GM23248 (cell line): ENCODE measurements at regions not wholly inside any gene's neighbourhood (a gene's known extent, or its start where the extent isn't known, plus 50 kb on each side); places are given as distances from the start of the nearest gene placed in this dataset.

ENCODE experiments used
- DNase-seq: peaks from one replicate; pipeline ENCODE4 v3.0.0-alpha.2; 2015
- H2AFZ ChIP-seq: fragments of 200-600 bp; sonication (generic); 2 replicates; pipeline ENCODE4 v1.6.1; 2016; ENCODE audit warnings: antibody characterized with exemption
- H3F3A ChIP-seq: fragments of 200-600 bp; sonication (generic); 2 replicates; pipeline ENCODE4 v1.6.1; 2016; ENCODE audit warnings: mild to moderate bottlenecking, antibody characterized with exemption, mixed run types; ENCODE audit not compliant: insufficient read depth
- H3K27ac ChIP-seq: fragments of 200-600 bp; sonication (generic); 2 replicates; pipeline ENCODE4 v1.5.1; 2016; ENCODE audit warnings: mild to moderate bottlenecking
- H3K27me3 ChIP-seq: fragments of 200-600 bp; sonication (generic); replicated peaks from 2 replicates; pipeline ENCODE4 v1.6.1; 2016; ENCODE audit warnings: mild to moderate bottlenecking; ENCODE audit not compliant: insufficient read depth
- H3K36me3 ChIP-seq: fragments of 200-600 bp; sonication (generic); 2 replicates; pipeline ENCODE4 v1.6.1; 2016; ENCODE audit warnings: low read depth, mild to moderate bottlenecking
- H3K4me1 ChIP-seq: fragments of 200-600 bp; sonication (generic); 2 replicates; pipeline ENCODE4 v1.6.1; 2016; ENCODE audit warnings: mild to moderate bottlenecking; ENCODE audit not compliant: insufficient read depth
- H3K4me2 ChIP-seq: fragments of 200-600 bp; sonication (generic); one replicate; pipeline ENCODE4 v1.6.1; 2016; ENCODE audit warnings: mild to moderate bottlenecking; ENCODE audit not compliant: unreplicated experiment
- H3K4me3 ChIP-seq: fragments of 200-600 bp; sonication (generic); 2 replicates; pipeline ENCODE4 v1.5.1; 2016; ENCODE audit warnings: mild to moderate bottlenecking
- H3K79me2 ChIP-seq: fragments of 200-600 bp; sonication (generic); 2 replicates; pipeline ENCODE4 v1.6.1; 2016; ENCODE audit warnings: mild to moderate bottlenecking; ENCODE audit not compliant: insufficient read depth
- H3K9ac ChIP-seq: fragments of 200-600 bp; sonication (generic); 2 replicates; pipeline ENCODE4 v1.6.1; 2016; ENCODE audit warnings: mild to moderate bottlenecking
- H3K9me2 ChIP-seq: fragments of 200-600 bp; sonication (generic); 2 replicates; pipeline ENCODE4 v1.6.1; 2016; ENCODE audit warnings: mixed run types, mild to moderate bottlenecking, moderate library complexity; ENCODE audit not compliant: insufficient read depth
- H3K9me3 ChIP-seq: fragments of 200-600 bp; sonication (generic); one replicate; pipeline ENCODE4 v1.6.1; 2017; ENCODE audit warnings: low read depth
- H4K20me1 ChIP-seq: fragments of 200-600 bp; sonication (generic); 2 replicates; pipeline ENCODE4 v1.6.0; 2016; ENCODE audit not compliant: insufficient read depth
- EZH2 ChIP-seq: fragments of 200-600 bp; sonication (generic); IDR thresholded peaks from 2 replicates; pipeline ENCODE4 v1.6.1; 2018; ENCODE audit warnings: antibody characterized with exemption, mild to moderate bottlenecking; ENCODE audit not compliant: insufficient read depth, poor library complexity, severe bottlenecking
- EZH2phosphoT487 ChIP-seq: fragments of 200-600 bp; sonication (generic); IDR thresholded peaks from 2 replicates; pipeline ENCODE4 v1.6.1; 2018; ENCODE audit warnings: antibody characterized with exemption, moderate library complexity, mild to moderate bottlenecking, low read depth; ENCODE audit not compliant: insufficient read depth
- WGBS, 2 experiments: methylation state at CpG; one replicate each; pipeline ENCODE4 v1.1.6; 2015 to 2017; ENCODE audit warnings: low lambda C conversion rate in 2 of 2, low coverage in 1 of 2; ENCODE audit errors: missing lambda C conversion rate in 2 of 2; 5-methylcytosine and 5-hydroxymethylcytosine counted together
- in situ Hi-C: fragments of 300-500 bp; cut with MboI; formaldehyde crosslinking; loops from 2 replicates; pipeline ENCODE4 v1.15.0; 2020

DNA sequence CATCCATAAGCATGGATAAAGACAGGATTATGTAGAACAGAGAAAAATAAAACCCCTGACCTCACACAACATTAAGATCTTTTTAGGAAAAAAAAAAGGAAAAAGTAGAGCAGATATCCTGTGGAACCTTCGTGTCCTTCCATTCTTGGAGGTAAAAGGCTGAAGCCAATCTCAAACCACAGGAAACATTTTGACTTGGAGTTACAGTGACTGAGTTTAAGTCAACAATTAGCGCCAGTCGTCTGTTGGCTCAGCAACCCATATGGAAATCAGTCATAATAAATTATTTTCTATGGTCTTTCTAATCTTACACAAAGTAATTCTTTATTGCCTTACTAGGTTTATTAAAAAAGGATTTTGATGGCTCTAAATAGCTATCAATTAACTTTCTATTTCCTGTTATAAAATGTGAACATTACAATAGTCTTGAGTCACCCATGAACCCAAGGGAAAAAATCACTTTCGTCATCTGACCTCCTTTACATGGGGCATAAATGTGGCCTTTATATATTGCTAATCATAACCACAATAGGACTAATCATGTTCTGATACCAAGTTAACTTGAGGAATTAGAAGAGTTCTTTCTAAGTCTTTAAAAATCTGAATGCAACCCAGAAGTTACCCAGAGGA is 592.9 kb downstream of the TFAP2B start:
- Histone ChIP-seq H3K9ac (no peak overlapping the region), H4K20me1 (no peaks in the 10 kb centered on the region), H2AFZ (no peak overlapping the region), H3K36me3 (no peaks in the 10 kb centered on the region), H3K4me2 (no peak overlapping the region), H3K9me2 (no peaks in the 10 kb centered on the region), H3F3A (no peaks in the 10 kb centered on the region), H3K4me3 (no peak overlapping the region), H3K79me2 (no peaks in the 10 kb centered on the region), H3K27ac (no peak overlapping the region), H3K4me1 (no peaks in the 10 kb centered on the region), H3K27me3 (no peaks in the 10 kb centered on the region), H3K9me3 (no peaks in the 10 kb centered on the region)
- 41 to 42% methylated on average over 4 of the region's 4 CpGs for WGBS, 2 experiments
- DNase-seq: no peak
- in situ Hi-C loops: no loop called here
- TF ChIP-seq EZH2phosphoT487: no peak
- TF ChIP-seq EZH2: no peak

DNA sequence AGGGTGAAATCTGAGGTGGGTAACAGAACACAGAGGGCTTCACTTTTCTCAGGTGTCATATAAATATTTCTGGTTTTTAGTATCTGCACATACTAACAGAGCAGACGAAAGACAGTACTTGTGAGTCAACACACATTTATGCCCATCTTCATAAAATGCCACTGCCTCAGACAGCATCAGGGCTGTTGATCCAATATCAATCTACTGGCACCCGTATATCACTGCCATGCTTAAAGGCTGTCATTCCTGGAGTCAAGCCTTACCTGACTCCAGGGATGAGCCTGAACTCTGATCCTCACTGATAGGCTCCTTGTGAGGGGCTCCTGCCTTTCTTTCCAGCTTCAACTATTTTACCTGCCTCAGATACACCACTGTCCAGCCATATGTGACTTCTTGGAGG is 595.7 kb downstream of the TFAP2B start:
- Histone ChIP-seq H3K4me2 (no peak overlapping the region), H3K9me3 (no peaks in the 10 kb centered on the region), H3K4me3 (no peak overlapping the region), H3K36me3 (no peaks in the 10 kb centered on the region), H3K4me1 (no peaks in the 10 kb centered on the region), H3K79me2 (no peaks in the 10 kb centered on the region), H3K9ac (no peak overlapping the region), H3K9me2 (no peaks in the 10 kb centered on the region), H4K20me1 (no peaks in the 10 kb centered on the region), H2AFZ (no peak overlapping the region), H3K27me3 (no peaks in the 10 kb centered on the region), H3K27ac (no peak overlapping the region), H3F3A (no peaks in the 10 kb centered on the region)
- no peak for DNase-seq
- TF ChIP-seq EZH2 (no peak), EZH2phosphoT487 (no peak)
- in situ Hi-C loops: no loop called here
- WGBS, 2 experiments: 16 to 26% methylated on average over 2 of the region's 2 CpGs

DNA sequence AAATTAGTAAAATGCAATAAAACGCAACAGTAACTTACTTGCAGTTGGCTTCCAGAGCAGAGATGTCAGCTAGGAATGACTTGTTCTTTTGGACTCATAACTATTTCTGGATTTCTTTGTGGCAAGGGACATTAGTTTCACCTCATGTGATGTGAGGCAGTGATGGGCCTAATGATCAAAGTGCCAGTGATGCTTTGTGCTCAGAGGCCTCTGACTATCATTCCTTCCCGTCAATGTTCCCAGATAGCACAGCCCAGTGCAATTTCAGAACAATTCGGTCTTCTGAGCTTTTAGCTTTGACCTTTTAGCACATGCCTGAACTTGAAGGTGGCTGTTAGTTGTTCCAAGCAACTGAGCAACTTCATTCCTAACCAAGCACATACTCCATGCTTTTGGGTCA is 596.8 kb downstream of the TFAP2B start:
- H3K9me3 ChIP-seq: no peaks in the 10 kb centered on the region
- H3K4me1 ChIP-seq: no peaks in the 10 kb centered on the region
- in situ Hi-C loops: no loop called here
- DNase-seq: no peak
- H3K27ac ChIP-seq: no peak overlapping the region
- H3K79me2 ChIP-seq: no peaks in the 10 kb centered on the region
- no peak overlapping the region for H3K4me2 ChIP-seq
- no peaks in the 10 kb centered on the region for H3K9me2 ChIP-seq
- TF ChIP-seq EZH2phosphoT487 (no peak), EZH2 (no peak)
- H3K36me3 ChIP-seq: no peaks in the 10 kb centered on the region
- H4K20me1 ChIP-seq: no peaks in the 10 kb centered on the region
- H3K27me3 ChIP-seq: no peaks in the 10 kb centered on the region
- H3K4me3 ChIP-seq: no peak overlapping the region
- no peaks in the 10 kb centered on the region for H3F3A ChIP-seq
- 21 to 25% methylated on average over 3 of the region's 3 CpGs for WGBS, 2 experiments
- no peak overlapping the region for H3K9ac ChIP-seq
- H2AFZ ChIP-seq: no peak overlapping the region

DNA sequence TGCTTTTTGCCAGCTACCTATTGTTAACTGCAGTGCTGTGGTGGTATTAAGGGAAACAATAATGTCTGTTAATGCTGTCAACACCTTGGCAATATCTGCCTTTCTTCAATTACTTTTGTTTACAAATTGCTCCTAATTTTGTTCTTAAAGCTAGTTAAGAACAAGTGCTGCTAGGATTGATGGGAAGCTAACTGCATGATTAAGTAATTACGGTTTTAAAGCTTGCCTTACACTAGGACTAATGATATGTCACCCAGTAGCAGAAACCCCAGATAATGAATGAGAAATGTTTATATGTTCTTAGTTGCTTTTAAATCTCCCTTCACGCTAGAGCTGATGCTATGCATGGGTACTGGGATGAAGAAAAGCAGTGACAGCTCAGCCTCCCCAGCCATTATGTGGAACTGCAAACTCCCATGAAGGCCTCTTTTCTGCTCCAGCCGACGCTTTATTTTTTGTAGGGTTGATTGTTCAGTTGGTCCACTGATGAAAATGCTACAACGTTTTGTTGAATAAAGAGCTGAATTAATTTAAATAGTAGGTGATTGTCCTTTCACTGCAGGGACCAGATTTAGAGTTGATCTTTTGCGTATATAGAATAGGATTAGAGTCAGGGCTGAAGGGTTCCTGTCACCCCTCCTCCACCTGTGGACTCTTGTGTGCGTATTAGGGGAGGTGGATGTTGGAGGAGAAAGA is 610.5 kb downstream of the TFAP2B start:
- Histone ChIP-seq H3K9me3 (peaks cover 4% of the 10 kb centered on the region), H3K79me2 (no peaks in the 10 kb centered on the region), H3F3A (no peaks in the 10 kb centered on the region), H2AFZ (no peak overlapping the region), H3K9me2 (no peaks in the 10 kb centered on the region), H3K9ac (no peak overlapping the region), H3K4me2 (no peak overlapping the region), H3K4me1 (no peaks in the 10 kb centered on the region), H4K20me1 (no peaks in the 10 kb centered on the region), H3K4me3 (no peak overlapping the region), H3K36me3 (no peaks in the 10 kb centered on the region), H3K27ac (no peak overlapping the region), H3K27me3 (no peaks in the 10 kb centered on the region)
- TF ChIP-seq EZH2phosphoT487 (no peak), EZH2 (no peak)
- no peak for DNase-seq
- in situ Hi-C loops: no loop called here
- WGBS, 2 experiments: 28 to 30% methylated on average over 7 of the region's 7 CpGs
